Subcutaneous abdominal adipose tissue (tissue), 5 donors: ENCODE measurements at regions not wholly inside any gene's neighbourhood (a gene's known extent, or its start where the extent isn't known, plus 50 kb on each side); places are given as distances from the start of the nearest gene placed in this dataset.
"Not testable (repeated sequence)": the region's sequence is repeated elsewhere in the genome, so short reads cannot be mapped to it uniquely, and the experiment has no call there.

Experiments
- H3K27ac ChIP-seq: one replicate; pipeline ENCODE4 v1.7.0; 2013; ENCODE audit warnings: low read depth, mild to moderate bottlenecking, inconsistent platforms, low read length, moderate library complexity
- H3K27me3 ChIP-seq, 5 donors: one replicate each; pipeline ENCODE4 v1.7.0; 2013; ENCODE audit warnings: low read length in 5 of 5, inconsistent platforms in 1 of 5; ENCODE audit not compliant: control insufficient read depth in 5 of 5, insufficient read depth in 4 of 5
- H3K36me3 ChIP-seq, 5 donors: one replicate each; pipeline ENCODE4 v1.7.0; 2013; ENCODE audit warnings: low read length in 5 of 5; ENCODE audit not compliant: control insufficient read depth in 5 of 5, insufficient read depth in 5 of 5
- H3K4me1 ChIP-seq, 5 donors: one replicate each; pipeline ENCODE4 v1.7.0; 2013; ENCODE audit warnings: low read length in 5 of 5, mild to moderate bottlenecking in 3 of 5, moderate library complexity in 1 of 5; ENCODE audit not compliant: control insufficient read depth in 5 of 5, insufficient read depth in 5 of 5
- H3K4me3 ChIP-seq, 5 donors: one replicate each; pipeline ENCODE4 v1.7.0; 2013; ENCODE audit warnings: low read length in 5 of 5, low read depth in 1 of 5
- H3K9ac ChIP-seq, 5 donors: one replicate each; pipeline ENCODE4 v1.7.0; 2013; ENCODE audit warnings: low read length in 5 of 5, mild to moderate bottlenecking in 4 of 5, moderate library complexity in 3 of 5
- H3K9me3 ChIP-seq, 5 donors: one replicate each; pipeline ENCODE4 v1.7.0; 2013; ENCODE audit warnings: low read length in 5 of 5; ENCODE audit not compliant: control insufficient read depth in 5 of 5
- donor health status: healthy.
- donor health status: healthy.
- donor health status: healthy.
- donor health status: healthy.
- donor health status: healthy.

- H3K9me3 ChIP-seq, result no peaks in the 10 kb centered on the region
- no peak overlapping the region for H3K9ac ChIP-seq
- H3K36me3 ChIP-seq, result peaks cover 0 to 6% (median 0%) of the 10 kb centered on the region in 5 donors
- no peak overlapping the region for H3K4me3 ChIP-seq
- peaks cover 2 to 36% (median 14%) of the 10 kb centered on the region in 5 donors for H3K4me1 ChIP-seq
- no peaks in the 10 kb centered on the region for H3K27me3 ChIP-seq
- no peak overlapping the region for H3K27ac ChIP-seq
These were observed 59.2 kb upstream of the RASAL2 start for GRCh38 chr1:178034676-178035075.

- Histone ChIP-seq H3K9me3 (no peaks in the 10 kb centered on the region), H3K4me1 (peaks cover 2 to 36% (median 14%) of the 10 kb centered on the region in 5 donors), H3K9ac (no peak overlapping the region), H3K27me3 (no peaks in the 10 kb centered on the region), H3K27ac (no peak overlapping the region), H3K36me3 (peaks cover 0 to 1% (median 0%) of the 10 kb centered on the region in 5 donors), H3K4me3 (no peak overlapping the region)
These were observed 57.8 kb upstream of the RASAL2 start for GRCh38 chr1:178036090-178036489.

GRCh38 chr1:178037510-178038253, 56.2 kb upstream of the RASAL2 start:
- H3K27ac ChIP-seq, result peak overlapping the region; percentile 62
- H3K4me3 ChIP-seq, result peak overlapping the region; percentile 73 to 87 (median 75)
- peak overlapping the region in 4 of 5 donors; percentile 48 to 81 (median 72) for H3K9ac ChIP-seq
- no peaks in the 10 kb centered on the region for H3K36me3 ChIP-seq
- H3K27me3 ChIP-seq, result no peaks in the 10 kb centered on the region
- H3K4me1 ChIP-seq, result peaks cover 2 to 25% (median 14%) of the 10 kb centered on the region in 5 donors
- H3K9me3 ChIP-seq, result no peaks in the 10 kb centered on the region

DNA sequence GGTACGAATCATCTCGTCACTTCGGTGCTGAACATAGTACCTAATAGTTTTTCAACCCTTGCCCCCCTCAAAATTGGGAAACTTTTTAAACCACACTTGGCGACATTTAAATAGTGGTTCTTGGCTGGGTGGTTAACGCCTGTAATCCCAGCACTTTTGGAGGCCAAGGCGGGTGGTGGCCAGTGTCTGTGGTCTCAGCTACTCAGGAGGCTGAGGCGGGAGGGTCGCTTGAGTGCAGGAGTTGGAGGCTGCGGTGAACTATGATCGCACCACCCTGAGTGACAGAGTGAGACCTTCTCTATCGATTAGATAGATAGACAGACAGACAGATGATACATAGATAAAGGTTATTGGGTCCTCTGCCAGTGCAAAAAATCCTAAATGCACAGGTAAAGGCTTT, 55.5 kb upstream of the RASAL2 start:
- Histone ChIP-seq H3K9ac (peak overlapping the region in 4 of 5 donors; percentile 46 to 81 (median 72)), H3K9me3 (no peaks in the 10 kb centered on the region), H3K27me3 (no peaks in the 10 kb centered on the region), H3K4me3 (peak overlapping the region; percentile 69 to 87 (median 75)), H3K4me1 (peaks cover 2 to 18% (median 14%) of the 10 kb centered on the region in 5 donors), H3K27ac (peak overlapping the region; percentile 62), H3K36me3 (no peaks in the 10 kb centered on the region)

DNA sequence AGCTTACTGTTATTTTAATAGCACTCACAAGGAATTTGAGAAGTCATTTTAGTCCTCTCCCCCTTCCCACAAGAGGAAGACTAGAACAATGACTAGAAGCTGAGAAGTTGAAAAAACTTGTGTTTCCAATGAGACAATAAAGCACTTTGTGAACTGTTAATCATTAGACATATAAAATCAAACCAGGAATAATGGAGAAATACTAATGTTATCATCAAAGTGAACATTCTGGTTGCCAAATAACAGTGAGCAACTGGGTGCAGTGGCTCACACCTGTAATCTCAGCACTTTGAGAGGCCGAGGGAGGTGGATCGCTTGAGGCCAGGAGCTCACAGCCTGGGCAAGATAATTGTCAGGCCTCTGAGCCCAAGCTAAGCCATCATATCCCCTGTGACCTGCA, 54.0 kb upstream of the RASAL2 start:
- Histone ChIP-seq H3K36me3 (no peaks in the 10 kb centered on the region), H3K4me3 (no peak overlapping the region), H3K27me3 (no peaks in the 10 kb centered on the region), H3K9me3 (no peaks in the 10 kb centered on the region), H3K4me1 (peaks cover 2 to 15% (median 14%) of the 10 kb centered on the region in 5 donors), H3K9ac (no peak overlapping the region), H3K27ac (no peak overlapping the region)

- H3K9me3 ChIP-seq, H3K9ac ChIP-seq, H3K27me3 ChIP-seq, H3K27ac ChIP-seq, H3K36me3 ChIP-seq, H3K4me3 ChIP-seq, H3K4me1 ChIP-seq: not testable (repeated sequence)
These were observed 50.0 kb upstream of the RASAL2 start for GRCh38 chr1:178043940-178044339.
